ENCODE measurements at regions not wholly inside any gene's neighbourhood (a gene's known extent, or its start where the extent isn't known, plus 50 kb on each side); places are given as distances from the start of the nearest gene placed in this dataset.

- Histone ChIP-seq H3K4me2 (ENCODE audit: low read depth, low read length) (no peak overlapping the region), H3K9me2 (replicated peaks; ENCODE audit: insufficient read depth, low read length) (no peaks in the 10 kb centered on the region), H3K27ac (ENCODE audit: low read length) (no peak overlapping the region), H3K79me2 (ENCODE audit: low read length) (no peaks in the 10 kb centered on the region), H3K36me3 (replicated peaks; ENCODE audit: insufficient read depth, low read length) (no peaks in the 10 kb centered on the region), H4K20me1 (ENCODE audit: insufficient read depth, low read length) (no peaks in the 10 kb centered on the region), H2AFZ (ENCODE audit: low read length) (no peak overlapping the region), H3K4me3 (ENCODE audit: low read length) (no peak overlapping the region), H3K27me3 (replicated peaks; ENCODE audit: insufficient read depth, low read length) (no peaks in the 10 kb centered on the region), H3K9ac (ENCODE audit: low read length) (no peak overlapping the region), H3K9me3 (replicated peaks; ENCODE audit: insufficient read depth, low read length) (no peaks in the 10 kb centered on the region), H3K4me1 (ENCODE audit: low read length) (no peaks in the 10 kb centered on the region), H3F3A (ENCODE audit: insufficient read depth, low read length) (no peaks in the 10 kb centered on the region)
- no peak for DNase-seq
- TF ChIP-seq CTCF (IDR thresholded peaks at IDR 0.05; ENCODE audit: low read length), result no peak
- no peak for TF ChIP-seq EZH2 (optimal IDR thresholded peaks at IDR 0.05; ENCODE audit: low read depth, low read length)
- TF ChIP-seq EZH2phosphoT487 (IDR thresholded peaks at IDR 0.05; ENCODE audit: low read length), result no peak
These were observed 70.9 kb upstream of the FAM78B start for GRCh38 chr1:166237675-166238074.

- no peak for TF ChIP-seq EZH2phosphoT487 (IDR thresholded peaks at IDR 0.05; ENCODE audit: low read length)
- TF ChIP-seq CTCF (IDR thresholded peaks at IDR 0.05; ENCODE audit: low read length), result no peak
- TF ChIP-seq EZH2 (optimal IDR thresholded peaks at IDR 0.05; ENCODE audit: low read depth, low read length), result no peak
These were observed 86.4 kb upstream of the FAM78B start for GRCh38 chr1:166253076-166253779.

GRCh38 chr1:166258017-166258416 lies 91.2 kb upstream of the FAM78B start:
- Histone ChIP-seq H2AFZ (ENCODE audit: low read length) (no peak overlapping the region), H3K36me3 (replicated peaks; ENCODE audit: insufficient read depth, low read length) (no peaks in the 10 kb centered on the region), H3K9me3 (replicated peaks; ENCODE audit: insufficient read depth, low read length) (no peaks in the 10 kb centered on the region), H3K4me3 (ENCODE audit: low read length) (no peak overlapping the region), H3K79me2 (ENCODE audit: low read length) (no peaks in the 10 kb centered on the region), H3K27ac (ENCODE audit: low read length) (no peak overlapping the region), H3F3A (ENCODE audit: insufficient read depth, low read length) (no peaks in the 10 kb centered on the region), H4K20me1 (ENCODE audit: insufficient read depth, low read length) (no peaks in the 10 kb centered on the region), H3K9me2 (replicated peaks; ENCODE audit: insufficient read depth, low read length) (no peaks in the 10 kb centered on the region), H3K4me1 (ENCODE audit: low read length) (no peaks in the 10 kb centered on the region), H3K27me3 (replicated peaks; ENCODE audit: insufficient read depth, low read length) (no peaks in the 10 kb centered on the region), H3K9ac (ENCODE audit: low read length) (no peak overlapping the region), H3K4me2 (ENCODE audit: low read depth, low read length) (no peak overlapping the region)
- no peak for DNase-seq
- no peak for TF ChIP-seq EZH2phosphoT487 (IDR thresholded peaks at IDR 0.05; ENCODE audit: low read length)
- no peak for TF ChIP-seq CTCF (IDR thresholded peaks at IDR 0.05; ENCODE audit: low read length)
- TF ChIP-seq EZH2 (optimal IDR thresholded peaks at IDR 0.05; ENCODE audit: low read depth, low read length), result no peak

More at GRCh38 chr1:166253076-166253779, 86.4 kb upstream of the FAM78B start:
- no peaks in the 10 kb centered on the region for H3K9me2 ChIP-seq (replicated peaks; ENCODE audit: insufficient read depth, low read length)
- no peaks in the 10 kb centered on the region for H3K79me2 ChIP-seq (ENCODE audit: low read length)
- no peaks in the 10 kb centered on the region for H3K4me1 ChIP-seq (ENCODE audit: low read length)
- H3K27ac ChIP-seq (ENCODE audit: low read length), result no peak overlapping the region
- H4K20me1 ChIP-seq (ENCODE audit: insufficient read depth, low read length), result no peaks in the 10 kb centered on the region
- H3K27me3 ChIP-seq (replicated peaks; ENCODE audit: insufficient read depth, low read length), result no peaks in the 10 kb centered on the region
- no peak overlapping the region for H3K9ac ChIP-seq (ENCODE audit: low read length)
- no peak overlapping the region for H3K4me3 ChIP-seq (ENCODE audit: low read length)
- H2AFZ ChIP-seq (ENCODE audit: low read length), result no peak overlapping the region
- no peaks in the 10 kb centered on the region for H3K36me3 ChIP-seq (replicated peaks; ENCODE audit: insufficient read depth, low read length)
- no peaks in the 10 kb centered on the region for H3K9me3 ChIP-seq (replicated peaks; ENCODE audit: insufficient read depth, low read length)
- H3F3A ChIP-seq (ENCODE audit: insufficient read depth, low read length), result no peaks in the 10 kb centered on the region
- no peak overlapping the region for H3K4me2 ChIP-seq (ENCODE audit: low read depth, low read length)
- no peak for DNase-seq

Data from MM.1S (cell line).